DMS53 treated with DMSO at 0.1 percent for 48 hours (cell line): ENCODE measurements at regions not wholly inside any gene's neighbourhood (a gene's known extent, or its start where the extent isn't known, plus 50 kb on each side); places are given as distances from the start of the nearest gene placed in this dataset.
A peak's percentile ranks its signal among the peaks of the same experiment; 100 is the strongest.

Source experiments
- DNase-seq: peaks from one replicate; lab custom pipeline; 2025; ENCODE audit not compliant: unreplicated experiment; lab: John Stamatoyannopoulos, UW

DNA sequence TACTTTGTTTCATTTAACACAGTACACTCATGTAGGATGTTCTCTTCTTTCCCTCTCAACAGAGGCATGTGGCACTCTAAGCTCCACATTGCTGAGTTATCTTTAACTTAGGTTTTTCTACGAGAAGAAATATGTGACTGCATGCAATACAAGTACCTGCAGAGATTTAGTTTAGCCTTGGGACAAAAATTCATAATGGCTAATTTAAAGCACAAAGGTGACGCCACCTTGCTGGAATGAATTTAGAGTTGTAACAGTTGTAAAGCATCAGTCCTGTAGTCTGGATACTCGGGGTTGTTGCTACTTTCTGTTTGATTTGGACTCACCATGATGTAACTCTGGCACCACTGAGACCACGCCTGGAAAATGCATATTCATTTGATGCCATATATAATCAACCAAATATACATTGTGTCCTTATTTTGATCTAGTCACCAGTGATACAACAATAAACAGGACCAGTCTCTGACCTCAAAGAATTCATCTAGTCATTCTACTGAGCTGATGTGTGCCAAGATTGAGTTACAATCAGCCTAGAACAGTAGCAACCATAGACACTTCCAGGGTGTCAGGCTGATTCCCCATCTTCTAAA, 451.0 kb upstream of the ZFP42 start:
- DNase-seq: no peak

DNA sequence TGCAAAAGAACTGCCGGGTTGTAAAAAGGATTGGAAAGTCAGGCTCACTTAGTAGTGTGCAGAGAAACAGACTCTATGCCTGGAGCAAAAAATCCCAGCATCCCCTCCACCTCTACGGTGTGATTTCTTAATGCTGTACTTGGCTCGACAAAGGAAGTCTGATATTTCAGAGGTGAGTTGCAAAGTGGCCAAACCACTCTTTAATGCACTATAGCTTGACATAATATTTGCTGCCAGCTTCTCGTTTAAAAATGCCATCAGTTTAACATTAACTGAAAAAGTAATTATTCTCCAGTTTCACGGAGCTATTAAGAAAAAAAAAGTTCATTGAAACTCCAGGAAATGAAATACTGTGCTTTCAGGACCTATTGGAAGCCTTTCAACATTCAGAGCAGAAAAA, 448.3 kb upstream of the ZFP42 start:
- DNase-seq: no peak

DNA sequence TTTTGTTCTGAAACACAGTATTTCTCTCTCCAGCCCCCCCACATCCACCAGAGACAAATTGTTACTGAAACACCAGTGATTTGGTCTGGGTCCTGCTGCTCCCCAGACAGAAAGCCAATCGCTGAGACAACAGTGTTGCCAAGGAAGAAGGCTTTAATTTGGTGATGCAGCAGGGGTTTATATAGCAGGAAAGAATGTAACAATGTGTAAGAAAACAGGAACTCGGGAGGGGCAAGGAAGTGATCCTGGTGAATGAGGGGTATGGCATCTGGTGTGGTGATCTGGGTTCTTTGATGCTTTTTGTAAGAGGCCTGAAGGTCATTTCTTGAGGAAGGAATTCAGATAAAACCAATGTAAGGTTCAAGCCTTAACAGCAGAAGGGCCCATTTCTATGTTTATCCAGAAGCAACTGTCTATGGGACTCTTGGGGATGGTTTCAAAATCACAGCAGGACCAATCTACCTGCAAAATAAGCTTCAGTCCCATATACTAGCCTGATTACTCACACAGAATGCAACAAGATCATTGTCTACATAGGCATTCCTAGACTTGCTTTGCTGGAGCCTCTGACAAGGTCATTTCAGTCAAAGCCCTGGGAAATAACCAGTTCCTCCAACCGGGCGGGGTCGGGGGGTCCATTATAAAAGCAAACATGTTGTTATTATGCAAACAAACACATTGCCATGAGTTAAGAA, 445.2 kb upstream of the ZFP42 start:
- no peak for DNase-seq

DNA sequence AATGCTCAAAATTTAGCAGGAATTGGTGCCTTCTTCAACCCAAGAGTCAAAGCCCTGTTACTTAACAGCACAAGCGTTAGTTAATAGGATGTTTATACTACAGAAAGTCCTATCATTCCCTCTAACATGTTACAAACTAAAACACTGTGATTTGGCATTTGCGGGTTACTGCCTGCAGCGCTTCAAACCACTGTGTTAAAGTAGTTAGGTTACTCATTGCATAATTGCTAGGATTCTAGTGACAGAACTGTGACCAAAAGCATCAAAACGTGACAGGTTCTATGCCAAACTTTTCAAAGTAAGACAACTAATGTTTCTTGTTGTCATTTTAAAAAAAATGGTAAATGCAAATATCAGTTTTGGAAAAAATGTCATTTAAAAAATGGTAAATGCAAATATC, 442.8 kb upstream of the ZFP42 start:
- no peak for DNase-seq

DNA sequence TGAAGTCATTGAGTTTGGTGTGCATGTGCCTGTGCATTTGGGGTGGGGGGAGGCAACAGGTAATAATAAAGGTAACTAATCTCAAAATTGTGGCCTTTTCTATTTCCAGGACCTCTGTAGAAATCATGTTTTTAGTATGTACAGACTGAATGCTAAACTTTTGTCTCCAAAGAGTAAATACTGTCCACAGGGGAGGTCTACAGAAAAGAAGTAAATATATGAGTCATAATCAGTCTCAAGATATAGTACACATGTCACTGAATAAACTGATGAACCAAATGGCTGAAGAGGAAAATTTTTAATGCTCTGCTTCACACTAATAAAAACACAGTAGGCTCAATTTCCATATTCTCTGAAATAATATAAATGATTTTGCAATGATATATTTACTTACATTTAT, 440.4 kb upstream of the ZFP42 start:
- DNase-seq: no peak

DNA sequence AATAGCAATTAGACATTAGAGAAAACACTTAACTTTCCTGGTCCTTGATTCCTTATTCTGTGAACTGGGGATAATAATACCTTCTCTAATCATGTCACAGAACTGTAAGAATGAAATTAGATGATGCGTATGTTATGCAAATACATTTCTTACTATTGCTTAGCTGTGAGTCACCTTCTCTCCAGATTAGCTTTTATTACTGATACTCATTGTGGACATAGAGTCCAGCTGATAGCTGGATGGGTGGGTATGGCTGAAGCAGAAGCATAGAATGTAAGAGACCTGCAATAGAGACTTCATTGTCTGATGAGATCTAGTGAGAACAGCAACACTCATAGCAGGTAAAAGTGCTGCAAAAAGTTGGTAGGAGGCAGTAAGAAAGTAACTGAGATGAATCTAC, 437.2 kb upstream of the ZFP42 start:
- no peak for DNase-seq

DNA sequence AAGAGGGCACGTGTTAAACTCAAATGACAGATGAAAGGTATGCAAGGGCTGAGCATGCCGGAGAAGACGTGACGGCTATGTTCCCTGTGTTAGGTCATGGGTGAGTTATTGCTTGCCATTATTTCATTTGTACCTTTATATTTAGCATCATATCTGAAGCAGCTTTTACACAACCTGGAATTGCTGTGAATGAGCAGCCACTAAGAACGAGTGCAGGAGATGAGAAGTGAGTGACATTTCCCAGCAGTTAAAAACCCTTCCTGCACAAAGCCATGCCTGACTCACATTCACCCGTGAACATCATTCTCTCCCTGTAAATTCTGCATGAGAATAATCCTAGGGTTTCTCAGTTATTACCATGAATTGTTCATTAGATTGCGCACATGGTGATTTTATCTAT, 433.2 kb upstream of the ZFP42 start:
- no peak for DNase-seq

DNA sequence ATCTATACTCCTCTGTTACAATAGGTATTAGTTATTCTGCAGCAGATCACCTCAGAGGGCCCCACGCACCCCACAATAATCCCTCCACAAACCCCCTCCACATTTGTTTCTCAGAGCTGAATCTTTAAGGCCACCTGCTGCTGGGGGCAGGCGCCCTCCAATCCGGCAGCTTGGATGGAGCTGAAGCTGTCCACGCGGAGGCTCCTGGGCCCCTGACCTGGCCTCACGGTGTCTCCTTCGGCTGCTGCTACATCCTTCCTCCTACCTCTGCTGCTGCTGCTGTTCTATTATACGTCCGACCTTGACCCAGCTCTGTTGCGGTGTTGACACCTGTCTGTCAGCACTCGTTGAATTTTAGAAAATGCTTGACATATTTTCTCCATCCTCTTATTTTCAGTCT, 430.2 kb upstream of the ZFP42 start:
- no peak for DNase-seq

DNA sequence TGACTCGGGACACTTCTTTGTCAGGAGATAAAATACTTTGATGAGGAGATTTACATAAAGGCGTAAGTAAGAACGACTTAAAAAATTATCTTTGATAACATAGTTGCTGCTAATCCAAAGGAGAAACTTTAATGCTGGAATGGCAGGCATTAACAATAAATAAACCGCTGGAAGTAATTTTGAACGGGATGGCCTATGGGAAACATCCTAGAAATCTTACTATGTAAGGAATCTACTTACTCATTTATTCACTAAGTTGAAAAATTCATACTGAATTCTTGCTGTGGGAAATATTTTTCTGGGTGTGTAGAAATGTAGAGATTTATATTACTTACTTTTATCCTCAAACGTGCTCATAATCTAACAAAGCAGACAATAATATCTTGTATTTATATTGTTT, 425.7 kb upstream of the ZFP42 start:
- no peak for DNase-seq

DNA sequence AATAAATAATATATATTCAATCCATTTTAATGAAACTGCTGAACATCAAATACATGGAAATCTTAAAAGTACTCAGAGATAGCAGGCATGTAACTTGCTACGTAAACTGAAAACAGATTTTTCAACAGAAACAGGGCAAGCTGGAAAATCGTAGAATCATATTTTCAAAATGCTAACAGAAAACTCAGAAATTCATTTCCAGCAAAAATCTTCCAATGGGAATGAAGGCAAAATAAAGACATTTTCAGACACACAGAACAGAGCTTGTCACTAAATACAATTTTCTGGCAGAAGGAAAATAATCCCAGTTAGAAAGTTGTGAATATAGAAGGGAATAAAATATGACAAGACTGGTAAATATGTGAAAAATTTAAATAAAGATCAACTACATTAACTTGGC, 419.9 kb upstream of the ZFP42 start:
- no peak for DNase-seq

DNA sequence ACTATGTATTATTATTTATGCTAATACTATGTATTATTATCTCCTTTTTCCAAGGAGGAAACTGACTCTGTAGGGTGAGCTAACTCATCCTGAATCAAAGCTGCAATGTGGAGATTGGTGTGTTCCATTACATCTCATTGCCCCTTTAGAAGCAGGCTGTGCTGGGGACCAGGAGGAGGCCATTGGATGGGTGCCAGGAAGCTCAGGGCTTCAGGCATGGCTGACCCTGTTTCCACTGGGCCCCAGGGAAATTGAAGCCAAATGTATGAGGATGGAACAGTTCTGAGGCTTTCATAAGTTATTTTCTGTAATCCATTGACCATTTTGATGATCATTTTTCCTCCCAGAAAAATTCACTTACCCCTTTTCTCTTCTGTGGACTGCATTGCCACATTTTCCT, 418.8 kb upstream of the ZFP42 start:
- no peak for DNase-seq

DNA sequence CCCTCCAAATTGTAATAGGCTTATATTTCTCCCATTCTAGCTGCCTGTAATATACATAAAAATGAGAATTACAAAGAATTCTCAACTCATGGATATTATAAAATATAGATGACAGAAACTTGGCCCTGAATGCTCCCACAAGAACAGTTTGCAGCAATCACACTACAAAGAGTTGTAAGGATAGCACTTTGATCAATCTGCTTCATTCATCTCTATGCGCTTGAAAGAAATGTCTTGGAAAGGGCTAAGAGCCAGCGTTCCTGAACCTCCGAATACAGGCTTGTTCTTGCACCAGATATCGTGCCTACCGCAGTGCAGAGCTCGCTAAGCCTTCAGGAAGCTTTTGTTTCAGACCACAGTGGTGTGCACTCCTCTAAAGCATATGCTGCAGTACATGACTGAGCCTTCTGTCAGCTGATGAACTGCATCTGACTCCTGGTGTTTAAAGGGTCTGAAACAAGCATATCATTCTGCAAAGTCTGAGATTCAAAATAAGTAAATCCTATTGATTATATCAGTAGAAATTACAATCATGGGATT, 417.6 kb upstream of the ZFP42 start:
- DNase-seq: no peak

DNA sequence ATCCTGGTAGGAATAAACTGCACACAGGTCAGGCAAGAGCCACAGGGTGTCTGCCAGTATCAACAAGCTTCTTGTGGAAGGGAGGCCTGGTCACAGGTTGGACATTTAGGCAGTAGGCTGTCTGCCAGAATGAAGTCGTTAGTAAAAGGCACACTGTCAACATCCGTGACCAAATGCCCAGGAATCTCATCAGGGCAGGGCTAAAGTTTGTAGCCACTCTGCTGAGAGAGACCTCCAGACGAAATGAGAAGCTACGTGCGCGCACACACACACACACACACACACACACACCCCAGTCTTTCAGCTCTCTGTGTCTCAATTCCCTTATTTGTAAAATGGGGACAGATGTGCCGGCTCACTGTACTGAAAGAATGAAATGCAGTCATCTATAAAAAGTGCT, 408.7 kb upstream of the ZFP42 start:
- no peak for DNase-seq

DNA sequence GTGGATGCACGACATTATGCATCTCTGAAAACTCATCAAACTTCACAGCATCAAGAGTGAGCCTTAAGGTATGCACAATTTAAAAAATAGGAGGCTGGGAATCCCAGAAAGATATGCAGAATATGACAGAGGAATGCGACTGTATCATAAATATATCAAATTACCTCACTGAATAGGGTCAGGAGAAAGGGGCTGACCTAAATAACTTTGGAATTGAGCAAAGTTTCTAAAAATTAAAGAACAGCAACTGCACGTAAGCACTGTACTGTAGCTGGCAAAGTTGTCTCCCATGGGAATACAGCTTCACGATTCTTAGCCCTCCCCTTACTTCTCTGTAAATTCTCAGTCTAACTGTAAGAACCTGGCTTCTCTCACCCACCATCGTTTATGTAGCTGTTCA, 397.4 kb upstream of the ZFP42 start:
- no peak for DNase-seq

DNA sequence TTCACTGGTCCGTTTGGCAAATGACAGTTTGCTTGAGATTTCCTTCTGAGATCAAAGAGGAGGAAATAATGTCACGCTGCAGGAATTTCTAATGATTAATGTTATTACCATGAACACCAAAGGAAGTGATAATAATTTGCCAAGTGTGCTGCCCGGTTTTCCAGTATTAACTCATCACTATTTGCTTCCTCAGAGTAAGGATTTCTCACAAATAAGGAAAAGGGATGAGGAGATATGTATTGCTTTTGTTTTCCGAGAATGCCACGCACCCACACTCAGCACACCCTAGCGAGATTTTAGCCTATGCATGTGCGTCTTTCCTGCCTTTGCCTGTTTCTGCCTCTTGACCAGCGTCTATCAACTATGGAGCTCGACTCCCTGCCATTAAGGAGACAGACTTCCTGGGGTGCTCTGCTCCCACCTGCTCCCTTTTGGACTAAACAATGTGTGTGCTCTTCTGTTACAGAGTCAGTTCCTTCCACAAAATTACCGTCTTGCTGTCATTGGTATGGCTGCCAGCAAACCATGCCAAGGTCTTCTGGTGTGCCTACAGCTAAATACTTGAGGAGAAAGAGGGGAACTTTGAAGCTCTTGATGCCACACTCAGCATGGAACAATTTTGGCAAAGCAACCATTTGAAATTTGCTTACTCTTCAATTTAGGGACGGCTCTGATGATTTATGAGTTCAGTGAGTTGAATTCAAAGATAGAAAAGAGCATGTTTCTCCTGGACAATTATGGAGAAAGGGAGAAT, 393.1 kb upstream of the ZFP42 start:
- DNase-seq: no peak

DNA sequence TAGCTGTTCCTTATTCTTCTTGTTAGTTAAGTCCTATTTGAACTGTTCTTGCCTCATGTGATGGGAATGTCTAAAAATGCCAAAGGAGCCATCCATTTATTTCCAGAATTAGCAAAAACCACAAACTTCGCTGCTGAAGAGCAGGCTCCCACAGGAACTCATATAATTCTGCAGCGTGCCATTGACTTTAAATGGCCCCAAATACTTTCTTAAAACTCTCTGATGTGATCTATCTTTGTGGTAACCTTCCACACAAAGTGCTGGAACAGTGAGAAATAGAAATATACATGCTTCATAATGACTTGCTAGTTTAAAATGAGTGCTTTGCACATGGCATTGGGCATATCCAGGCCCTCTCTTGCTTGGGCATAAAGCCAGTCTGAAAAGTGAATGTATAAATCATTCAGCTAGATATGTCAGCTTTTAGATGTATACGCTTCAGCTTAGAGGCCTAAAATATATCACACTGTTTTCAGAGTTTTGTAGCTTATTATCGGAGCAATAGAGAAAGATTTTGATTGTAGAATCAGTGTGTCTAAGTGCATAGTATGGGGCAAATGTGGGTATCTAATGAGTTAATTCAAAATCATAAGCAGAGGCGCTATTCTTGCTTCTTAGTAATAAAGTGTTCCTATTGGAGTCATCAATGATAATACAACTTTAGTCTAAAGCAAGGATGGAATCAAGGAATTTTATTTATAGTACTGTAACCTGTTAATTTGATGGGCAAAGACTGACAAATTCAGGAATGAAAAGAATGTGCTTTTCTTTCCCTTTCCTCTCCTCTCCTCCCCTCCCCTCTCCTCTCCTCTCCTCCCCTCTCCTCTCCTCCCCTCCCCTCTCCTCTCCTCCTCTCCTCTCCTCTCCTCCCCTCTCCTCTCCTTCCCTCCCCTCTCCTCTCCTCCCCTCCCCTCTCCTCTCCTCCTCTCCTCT, 392.2 kb upstream of the ZFP42 start:
- DNase-seq: no peak

DNA sequence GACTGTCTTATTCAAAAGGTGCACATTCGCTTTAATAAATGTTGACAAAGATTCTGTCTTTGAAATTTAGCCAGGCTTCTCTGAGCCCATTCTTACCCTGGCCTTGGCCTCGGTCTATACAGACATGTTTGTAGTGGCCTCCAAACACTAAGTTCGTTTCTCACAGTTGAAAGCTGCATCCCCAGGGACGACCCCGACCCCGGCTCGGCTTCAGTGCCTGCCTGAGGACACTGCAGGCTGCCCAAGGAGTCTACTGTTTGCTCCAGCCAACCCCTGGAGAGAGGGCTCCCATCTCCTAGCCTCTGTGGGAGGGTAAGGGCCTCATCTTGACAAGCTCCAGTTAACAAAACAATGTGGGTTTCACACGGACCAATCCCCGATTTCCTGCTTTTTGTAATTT, 390.6 kb upstream of the ZFP42 start:
- no peak for DNase-seq

DNA sequence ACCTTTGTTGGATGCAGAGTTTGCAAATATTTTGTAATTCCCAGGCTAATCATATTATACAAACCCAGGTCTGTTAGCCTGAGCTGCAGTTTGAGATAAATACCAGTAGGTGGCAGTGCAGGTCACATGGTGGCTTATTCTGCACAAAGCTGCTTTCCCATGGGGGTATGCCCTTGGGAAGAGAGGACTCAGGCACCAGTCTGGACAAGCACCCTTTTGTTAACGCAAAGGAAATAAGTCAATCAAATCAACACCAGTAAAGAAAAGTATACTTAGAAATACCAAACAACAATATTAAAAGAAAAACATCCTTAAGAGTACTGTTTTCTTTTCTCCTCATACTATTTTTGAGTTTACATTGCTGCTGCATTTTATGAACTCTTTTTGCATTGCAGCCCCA, 389.0 kb upstream of the ZFP42 start:
- DNase-seq: peak; percentile 56

DNA sequence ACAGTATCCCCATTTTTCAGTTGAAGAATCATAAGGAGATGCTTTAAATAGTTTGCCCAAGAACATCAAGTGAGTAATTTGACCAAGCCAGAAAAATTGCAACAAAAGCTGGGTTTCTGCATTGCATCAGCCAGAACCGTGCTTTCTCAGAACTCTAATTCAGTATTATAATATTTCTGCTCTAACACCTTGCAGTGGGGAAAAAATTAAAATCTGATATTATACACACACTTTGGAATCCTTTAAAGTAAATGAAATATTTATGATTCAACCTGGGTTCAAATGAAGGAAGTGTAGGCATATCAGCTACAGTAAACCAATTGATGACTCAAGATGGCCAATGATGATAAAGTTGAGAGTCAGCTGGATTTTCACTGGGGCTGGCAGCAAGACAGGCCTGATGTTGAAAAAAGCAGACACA, 387.6 kb upstream of the ZFP42 start:
- DNase-seq: peak; percentile 70

DNA sequence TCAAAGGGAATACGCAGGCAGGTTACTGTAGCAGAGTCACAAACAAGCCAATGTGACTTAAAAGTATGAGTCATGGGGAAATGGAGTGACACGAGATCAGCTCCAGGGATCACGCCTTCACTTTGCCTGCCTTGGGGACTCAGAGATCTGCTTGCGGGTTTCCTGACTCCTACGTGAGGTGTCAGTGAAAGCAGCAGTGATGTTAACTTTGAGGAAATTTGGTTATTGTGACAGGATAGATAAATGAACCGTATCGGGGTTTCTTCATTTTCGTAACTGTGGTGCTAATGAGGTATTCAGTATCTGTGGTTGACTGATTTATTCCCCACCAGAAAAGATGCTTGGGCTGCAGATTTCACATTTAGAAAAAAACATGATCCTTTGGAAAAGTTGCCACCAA, 383.3 kb upstream of the ZFP42 start:
- no peak for DNase-seq
